AG04450 (cell line): ENCODE measurements at regions not wholly inside any gene's neighbourhood (a gene's known extent, or its start where the extent isn't known, plus 50 kb on each side); places are given as distances from the start of the nearest gene placed in this dataset.

Source experiments
- CTCF ChIA-PET: fragments of 300-600, 350-600 bp; formaldehyde crosslinking; extraction: SDS; loops from one replicate; lab custom pipeline; 2022; ENCODE audit warnings: antibody characterized with exemption, inconsistent platforms; lab: Charles Lee
- POLR2A ChIA-PET: fragments of 350-600 bp; formaldehyde crosslinking; extraction: SDS; loops from one replicate; lab custom pipeline; 2021; ENCODE audit warnings: antibody characterized with exemption, inconsistent platforms; lab: Yijun Ruan, JAX
- DNase-seq: peaks from one replicate; pipeline ENCODE4 v3.0.0-alpha.2; 2011; ENCODE audit warnings: low read depth, low spot score
- H3K27ac ChIP-seq: one replicate; pipeline ENCODE4 v1.5.1; 2012; ENCODE audit warnings: low read depth, low read length, control low read depth
- H3K27me3 ChIP-seq: one replicate; pipeline ENCODE4 v1.6.0; 2012; ENCODE audit warnings: low read length; ENCODE audit not compliant: control insufficient read depth, insufficient read depth
- H3K4me3 ChIP-seq: 2 replicates; pipeline ENCODE4 v1.5.1; 2011; ENCODE audit warnings: mild to moderate bottlenecking, low read depth, low read length, control low read depth
- H3K9me3 ChIP-seq: 2 replicates; pipeline ENCODE4 v1.5.1; 2012; ENCODE audit warnings: low read length; ENCODE audit not compliant: control insufficient read depth, insufficient read depth
- CTCF ChIP-seq: IDR thresholded peaks from 2 replicates; pipeline ENCODE4 v1.5.1; 2011; ENCODE audit warnings: low read depth, low read length, control low read depth, inconsistent platforms

- DNase-seq: peak; percentile 10
- no peak for TF ChIP-seq CTCF
- H3K27me3 ChIP-seq: no peaks in the 10 kb centered on the region
- no peaks in the 10 kb centered on the region for H3K9me3 ChIP-seq
- H3K4me3 ChIP-seq: no peak overlapping the region
- ChIA-PET POLR2A (interaction anchor here (0.7 to 1.5 kb wide), 2 partner anchors 37 to 82 kb away, joined by 3 to 4 read pairs; a partner anchor contains a TSS), CTCF (no interaction called here)
- no peak overlapping the region for H3K27ac ChIP-seq
These were observed 143.6 kb upstream of the CRY1 start for GRCh38 chr12:107236824-107237511.

- no peak for TF ChIP-seq CTCF
- POLR2A ChIA-PET: interaction anchor here (1.5 kb wide), 1 partner anchor 80 kb away, joined by 3 read pairs; a partner anchor contains a TSS
- DNase-seq: no peak
- no peak overlapping the region for H3K4me3 ChIP-seq
- CTCF ChIA-PET: no interaction called here
- peaks cover 4% of the 10 kb centered on the region for H3K27me3 ChIP-seq
- H3K9me3 ChIP-seq: no peaks in the 10 kb centered on the region
- H3K27ac ChIP-seq: no peak overlapping the region
These were observed 144.9 kb upstream of the CRY1 start for GRCh38 chr12:107238296-107238695.

GRCh38 chr12:107241411-107241810 lies 148.1 kb upstream of the CRY1 start:
- POLR2A ChIA-PET: no interaction called here

GRCh38 chr12:107242189-107242588 lies 148.8 kb upstream of the CRY1 start:
- Histone ChIP-seq H3K4me3 (no peak overlapping the region), H3K9me3 (no peaks in the 10 kb centered on the region), H3K27ac (no peak overlapping the region), H3K27me3 (peaks cover 8% of the 10 kb centered on the region)
- CTCF ChIA-PET: no interaction called here
- TF ChIP-seq CTCF: no peak
- POLR2A ChIA-PET: no interaction called here
- DNase-seq: no peak

More at GRCh38 chr12:107241411-107241810, 148.1 kb upstream of the CRY1 start:
- no peak for TF ChIP-seq CTCF
- DNase-seq: no peak
- Histone ChIP-seq H3K27me3 (peaks cover 8% of the 10 kb centered on the region), H3K4me3 (no peak overlapping the region), H3K9me3 (no peaks in the 10 kb centered on the region), H3K27ac (no peak overlapping the region)
- CTCF ChIA-PET: no interaction called here

DNA sequence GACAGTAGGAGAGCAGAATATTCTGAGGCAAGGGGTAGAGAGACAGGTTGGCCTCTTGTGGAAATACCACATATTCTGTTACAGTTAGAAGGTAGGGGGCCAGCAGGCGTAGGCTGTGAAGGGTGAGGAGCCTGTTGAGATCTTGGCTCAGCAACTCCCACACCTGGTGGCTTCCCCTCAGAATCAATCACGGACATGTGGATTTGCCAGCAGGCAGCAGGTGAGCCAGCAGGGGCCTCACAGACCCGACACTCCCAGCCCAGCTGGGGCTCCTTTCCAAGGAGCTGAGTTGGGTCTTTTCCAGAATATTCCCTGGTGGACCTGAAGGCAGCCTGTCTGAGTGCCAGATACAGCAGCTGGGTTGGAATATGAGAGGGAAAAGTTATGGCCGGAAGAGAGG lies 150.0 kb upstream of the CRY1 start:
- DNase-seq: no peak
- Histone ChIP-seq H3K4me3 (no peak overlapping the region), H3K9me3 (no peaks in the 10 kb centered on the region), H3K27ac (no peak overlapping the region), H3K27me3 (peaks cover 8% of the 10 kb centered on the region)
- no peak for TF ChIP-seq CTCF
- ChIA-PET CTCF (no interaction called here), POLR2A (no interaction called here)
